GM12865 (cell line): ENCODE measurements at regions not wholly inside any gene's neighbourhood (a gene's known extent, or its start where the extent isn't known, plus 50 kb on each side); places are given as distances from the start of the nearest gene placed in this dataset.

Experiments
- DNase-seq: peaks from one replicate; pipeline ENCODE4 v3.0.0; 2010; ENCODE audit warnings: low read depth
- H3K4me3 ChIP-seq: 2 replicates; pipeline ENCODE4 v1.5.1; 2011; ENCODE audit warnings: mild to moderate bottlenecking, low read depth, low read length, control low read depth
- TF ChIP-seq, protein P1 (sequence below): IDR thresholded peaks from 2 replicates; pipeline ENCODE4 v1.5.1; 2011; ENCODE audit warnings: low read length, control low read depth, low read depth, inconsistent platforms; ENCODE audit not compliant: insufficient read depth; ENCODE audit errors: missing control alignments

DNA sequence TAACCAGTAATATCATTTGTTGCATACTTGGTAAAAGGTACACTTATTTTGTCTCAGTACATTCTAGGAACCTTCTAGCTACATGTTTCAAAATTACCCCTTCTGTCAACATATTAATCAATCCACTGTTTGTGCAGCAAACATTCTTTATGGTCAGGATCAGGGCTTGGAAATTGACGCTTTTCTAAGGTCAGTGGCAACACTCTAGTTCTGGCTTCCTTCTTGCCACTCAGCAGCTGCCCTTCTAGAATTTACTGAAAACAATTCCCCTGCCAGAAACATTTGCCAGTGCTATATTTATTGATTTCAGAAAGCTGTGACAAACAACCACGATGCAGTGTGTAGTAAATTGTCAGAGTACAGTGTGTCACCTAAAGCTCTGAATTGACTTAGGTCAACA is 84.7 kb upstream of the FBXL4 start:
- DNase-seq: no peak
- TF ChIP-seq, protein P1, sequence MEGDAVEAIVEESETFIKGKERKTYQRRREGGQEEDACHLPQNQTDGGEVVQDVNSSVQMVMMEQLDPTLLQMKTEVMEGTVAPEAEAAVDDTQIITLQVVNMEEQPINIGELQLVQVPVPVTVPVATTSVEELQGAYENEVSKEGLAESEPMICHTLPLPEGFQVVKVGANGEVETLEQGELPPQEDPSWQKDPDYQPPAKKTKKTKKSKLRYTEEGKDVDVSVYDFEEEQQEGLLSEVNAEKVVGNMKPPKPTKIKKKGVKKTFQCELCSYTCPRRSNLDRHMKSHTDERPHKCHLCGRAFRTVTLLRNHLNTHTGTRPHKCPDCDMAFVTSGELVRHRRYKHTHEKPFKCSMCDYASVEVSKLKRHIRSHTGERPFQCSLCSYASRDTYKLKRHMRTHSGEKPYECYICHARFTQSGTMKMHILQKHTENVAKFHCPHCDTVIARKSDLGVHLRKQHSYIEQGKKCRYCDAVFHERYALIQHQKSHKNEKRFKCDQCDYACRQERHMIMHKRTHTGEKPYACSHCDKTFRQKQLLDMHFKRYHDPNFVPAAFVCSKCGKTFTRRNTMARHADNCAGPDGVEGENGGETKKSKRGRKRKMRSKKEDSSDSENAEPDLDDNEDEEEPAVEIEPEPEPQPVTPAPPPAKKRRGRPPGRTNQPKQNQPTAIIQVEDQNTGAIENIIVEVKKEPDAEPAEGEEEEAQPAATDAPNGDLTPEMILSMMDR: no peak
- H3K4me3 ChIP-seq: no peak overlapping the region

GRCh38 chr6:99031957-99032356 is 84.2 kb upstream of the FBXL4 start:
- no peak for DNase-seq
- H3K4me3 ChIP-seq: no peak overlapping the region
- TF ChIP-seq, protein P1: no peak

- TF ChIP-seq, protein P1: no peak
- no peak for DNase-seq
Measured at GRCh38 chr6:99030915-99031314, 83.2 kb upstream of the FBXL4 start.

DNA sequence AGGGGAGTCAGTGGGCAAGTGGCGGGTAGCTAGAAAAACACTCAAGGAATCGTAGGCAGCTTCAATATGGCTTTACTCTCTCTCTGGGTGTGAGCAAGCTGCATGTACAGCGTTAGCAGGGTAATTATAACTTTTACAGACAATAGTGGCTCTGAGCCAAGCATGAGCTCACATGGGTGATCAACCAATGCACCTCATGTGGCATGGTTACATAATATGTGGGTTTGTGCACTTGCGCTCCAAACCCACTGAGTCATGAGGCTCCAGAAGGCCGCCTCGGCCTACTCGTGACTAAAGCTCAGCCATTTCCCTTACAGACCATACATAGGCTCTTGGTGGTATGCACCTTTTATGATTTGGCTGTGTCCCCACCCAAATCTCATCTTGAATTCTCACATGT is 78.4 kb upstream of the FBXL4 start:
- no peak overlapping the region for H3K4me3 ChIP-seq
- TF ChIP-seq, protein P1: no peak
- peak; percentile 13 for DNase-seq

More at GRCh38 chr6:99030915-99031314, 83.2 kb upstream of the FBXL4 start:
- no peak overlapping the region for H3K4me3 ChIP-seq

DNA sequence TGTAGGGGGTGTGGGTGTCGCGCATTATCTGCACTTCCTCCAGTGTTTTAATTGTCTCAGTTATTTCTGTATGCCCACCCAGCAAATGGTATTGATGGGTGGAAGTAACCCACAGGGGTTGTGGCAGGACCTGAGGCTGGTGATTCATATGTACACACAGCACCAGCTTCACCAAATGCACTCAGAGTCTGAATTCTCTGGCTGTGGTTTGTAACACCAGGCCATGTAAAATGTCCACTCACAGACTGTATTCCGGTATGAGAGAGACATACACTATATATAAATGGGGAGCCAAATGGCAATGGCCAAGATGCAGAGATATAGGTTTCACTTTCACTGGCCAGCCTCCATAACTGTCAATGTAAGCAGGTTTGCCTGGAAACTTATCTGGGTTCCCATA is 76.3 kb upstream of the FBXL4 start:
- DNase-seq: no peak
- H3K4me3 ChIP-seq: no peak overlapping the region
- TF ChIP-seq, protein P1: no peak

DNA sequence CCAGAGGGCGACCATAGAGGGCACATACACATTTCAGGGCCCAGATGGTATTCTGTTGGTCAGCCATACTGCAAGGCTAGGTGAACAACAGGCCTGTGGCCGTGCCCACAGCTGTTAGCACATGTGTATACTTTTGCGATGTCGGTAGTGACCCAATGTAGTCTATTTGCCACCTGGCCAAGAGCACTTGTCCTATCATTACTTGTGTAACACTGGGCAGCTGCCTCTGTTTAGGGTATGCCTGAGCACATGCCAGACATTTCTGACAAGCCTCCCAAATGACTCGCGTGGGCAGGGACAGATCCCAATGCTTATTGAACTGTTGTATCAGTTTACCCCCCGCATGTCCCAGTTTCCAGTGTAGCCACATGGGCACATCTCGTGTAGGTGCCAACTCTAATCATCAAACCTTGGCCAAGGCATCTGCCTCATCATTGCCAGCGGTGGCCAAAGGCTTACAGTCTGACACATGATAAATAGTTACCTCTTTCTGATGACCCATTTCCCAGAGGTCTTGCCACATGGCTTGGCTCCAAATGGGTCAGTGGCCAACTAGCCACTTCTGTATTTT is 74.4 kb upstream of the FBXL4 start:
- no peak overlapping the region for H3K4me3 ChIP-seq
- TF ChIP-seq, protein P1: no peak
- no peak for DNase-seq

GRCh38 chr6:99019381-99019780 is 71.6 kb upstream of the FBXL4 start:
- DNase-seq: no peak
- H3K4me3 ChIP-seq: no peak overlapping the region
- TF ChIP-seq, protein P1: no peak
